Calu3 (cell line): ENCODE measurements at regions not wholly inside any gene's neighbourhood (a gene's known extent, or its start where the extent isn't known, plus 50 kb on each side); places are given as distances from the start of the nearest gene placed in this dataset.
"Not testable (repeated sequence)": the region's sequence is repeated elsewhere in the genome, so short reads cannot be mapped to it uniquely, and the experiment has no call there.

ENCODE experiments used
- BruUV-seq: library from RNA; stranded (reverse); fragments of 400-500 nt; replicated peaks from 2 replicates; lab custom pipeline; 2021; lab: Mats Ljungman, UMichigan
- CTCF ChIA-PET: fragments of 300-600 bp; sonication (Branson Sonifier 250); formaldehyde crosslinking; loops from one replicate; lab custom pipeline; 2022; ENCODE audit warnings: antibody characterized with exemption; lab: Charles Lee
- DNase-seq: peaks from one replicate; pipeline ENCODE4 v3.0.0; 2022
- H3K27ac Mint-ChIP-seq: one replicate; pipeline ENCODE4 v1.8.0; 2022; ENCODE audit warnings: mixed read lengths; ENCODE audit not compliant: unreplicated experiment
- H3K27me3 Mint-ChIP-seq: one replicate; pipeline ENCODE4 v1.8.0; 2022; ENCODE audit warnings: mixed read lengths; ENCODE audit not compliant: unreplicated experiment
- H3K36me3 Mint-ChIP-seq: one replicate; pipeline ENCODE4 v1.8.0; 2022; ENCODE audit warnings: mild to moderate bottlenecking, moderate library complexity, mixed read lengths; ENCODE audit not compliant: insufficient read depth, unreplicated experiment
- H3K4me1 Mint-ChIP-seq: one replicate; pipeline ENCODE4 v1.8.0; 2022; ENCODE audit warnings: mild to moderate bottlenecking, low read depth, mixed read lengths; ENCODE audit not compliant: unreplicated experiment
- H3K4me3 Mint-ChIP-seq: one replicate; pipeline ENCODE4 v1.8.0; 2022; ENCODE audit warnings: mild to moderate bottlenecking, low read depth, moderate library complexity, mixed read lengths; ENCODE audit not compliant: unreplicated experiment
- H3K9me3 Mint-ChIP-seq: one replicate; pipeline ENCODE4 v1.8.0; 2022; ENCODE audit warnings: low read depth, mixed read lengths; ENCODE audit not compliant: unreplicated experiment
- intact Hi-C: fragments of 100-400 bp; cut with micrococcal nuclease; formaldehyde crosslinking; loops from one replicate; pipeline ENCODE4 v1.10.0; 2022; ENCODE audit not compliant: unreplicated experiment
- TF ChIP-seq, protein P1 (sequence below): fragments of 200-600 bp; IDR thresholded peaks from one replicate; pipeline ENCODE4 v1.8.0; 2022; ENCODE audit warnings: antibody characterized with exemption; ENCODE audit not compliant: unreplicated experiment

DNA sequence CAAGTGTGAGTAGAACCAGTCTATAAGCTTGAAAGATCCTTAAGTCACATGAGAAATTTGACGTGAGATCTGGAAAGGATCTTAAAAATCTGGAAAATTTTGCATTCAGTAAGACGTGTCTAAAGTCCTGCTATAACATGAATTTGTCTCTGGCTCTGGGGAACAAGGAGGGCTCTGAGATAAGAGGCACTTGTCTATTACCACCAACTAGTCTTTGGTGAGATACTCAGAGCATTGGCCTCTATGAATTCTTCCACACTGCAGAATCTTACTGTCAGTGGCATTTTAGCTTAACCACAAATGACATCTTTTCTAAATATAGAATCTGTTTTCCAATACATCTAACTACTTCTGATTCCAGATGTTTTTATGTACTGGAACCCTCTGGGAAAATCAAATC lies 1504.5 kb downstream of the DPP10 start:
- Mint-ChIP-seq H3K27ac (no peak overlapping the region), H3K27me3 (no peaks in the 10 kb centered on the region), H3K9me3 (peaks cover 15% of the 10 kb centered on the region), H3K36me3 (no peaks in the 10 kb centered on the region), H3K4me1 (no peaks in the 10 kb centered on the region), H3K4me3 (no peak overlapping the region)
- no TSS peak for BruUV-seq
- no peak for DNase-seq
- CTCF ChIA-PET: no interaction called here
- intact Hi-C loops: no loop called here
- TF ChIP-seq, protein P1, sequence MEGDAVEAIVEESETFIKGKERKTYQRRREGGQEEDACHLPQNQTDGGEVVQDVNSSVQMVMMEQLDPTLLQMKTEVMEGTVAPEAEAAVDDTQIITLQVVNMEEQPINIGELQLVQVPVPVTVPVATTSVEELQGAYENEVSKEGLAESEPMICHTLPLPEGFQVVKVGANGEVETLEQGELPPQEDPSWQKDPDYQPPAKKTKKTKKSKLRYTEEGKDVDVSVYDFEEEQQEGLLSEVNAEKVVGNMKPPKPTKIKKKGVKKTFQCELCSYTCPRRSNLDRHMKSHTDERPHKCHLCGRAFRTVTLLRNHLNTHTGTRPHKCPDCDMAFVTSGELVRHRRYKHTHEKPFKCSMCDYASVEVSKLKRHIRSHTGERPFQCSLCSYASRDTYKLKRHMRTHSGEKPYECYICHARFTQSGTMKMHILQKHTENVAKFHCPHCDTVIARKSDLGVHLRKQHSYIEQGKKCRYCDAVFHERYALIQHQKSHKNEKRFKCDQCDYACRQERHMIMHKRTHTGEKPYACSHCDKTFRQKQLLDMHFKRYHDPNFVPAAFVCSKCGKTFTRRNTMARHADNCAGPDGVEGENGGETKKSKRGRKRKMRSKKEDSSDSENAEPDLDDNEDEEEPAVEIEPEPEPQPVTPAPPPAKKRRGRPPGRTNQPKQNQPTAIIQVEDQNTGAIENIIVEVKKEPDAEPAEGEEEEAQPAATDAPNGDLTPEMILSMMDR: no peak

DNA sequence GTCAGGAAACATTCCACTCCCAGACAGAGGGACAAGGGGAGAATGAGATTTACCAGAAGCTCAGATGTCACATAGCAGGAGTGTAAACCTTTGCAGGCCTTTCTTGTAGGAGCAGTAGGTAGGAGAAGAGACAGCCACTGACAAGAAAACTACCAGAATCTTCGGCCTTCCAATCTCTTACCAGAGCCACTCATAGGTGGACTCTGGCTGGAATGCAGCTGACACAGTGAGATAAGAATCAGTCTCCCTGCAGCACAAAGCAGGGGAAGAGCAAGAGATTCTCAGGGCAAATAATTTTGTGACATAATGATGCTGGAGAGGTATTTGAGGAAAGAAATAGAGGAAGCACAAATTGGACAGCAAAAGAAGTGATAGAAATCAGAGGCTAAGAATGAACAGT lies 1534.5 kb downstream of the DPP10 start:
- TF ChIP-seq, protein P1: no peak
- Mint-ChIP-seq H3K9me3 (peaks cover 20% of the 10 kb centered on the region), H3K4me1 (no peaks in the 10 kb centered on the region), H3K27ac (no peak overlapping the region), H3K4me3 (no peak overlapping the region), H3K36me3 (no peaks in the 10 kb centered on the region), H3K27me3 (no peaks in the 10 kb centered on the region)
- BruUV-seq: no TSS peak
- CTCF ChIA-PET: no interaction called here
- intact Hi-C loops: no loop called here
- DNase-seq: no peak

DNA sequence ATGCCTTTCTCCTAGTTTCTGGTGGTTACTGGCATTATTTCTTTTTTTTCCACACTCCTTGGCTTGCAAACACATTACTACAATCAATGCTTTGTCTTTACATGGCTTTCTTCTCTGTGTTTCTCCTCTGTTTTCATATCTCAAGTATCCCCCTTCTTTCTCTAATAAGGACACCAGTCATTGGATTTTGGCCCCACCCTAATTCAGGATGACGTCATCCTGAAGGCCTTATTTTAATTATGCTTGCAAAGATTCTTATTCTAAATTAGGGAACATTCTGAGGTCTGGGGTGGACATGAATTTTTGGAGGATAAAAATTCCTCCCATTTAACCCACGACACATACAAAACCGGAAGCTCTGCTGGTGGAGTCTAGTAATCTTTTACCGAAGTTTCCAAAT lies 1556.6 kb downstream of the DPP10 start:
- DNase-seq: no peak
- H3K4me1 Mint-ChIP-seq: no peaks in the 10 kb centered on the region
- peaks cover 13% of the 10 kb centered on the region for H3K9me3 Mint-ChIP-seq
- TF ChIP-seq, protein P1: no peak
- no peak overlapping the region for H3K4me3 Mint-ChIP-seq
- CTCF ChIA-PET: no interaction called here
- H3K27ac Mint-ChIP-seq: no peak overlapping the region
- no peaks in the 10 kb centered on the region for H3K36me3 Mint-ChIP-seq
- BruUV-seq: no TSS peak
- intact Hi-C loops: no loop called here
- no peaks in the 10 kb centered on the region for H3K27me3 Mint-ChIP-seq

DNA sequence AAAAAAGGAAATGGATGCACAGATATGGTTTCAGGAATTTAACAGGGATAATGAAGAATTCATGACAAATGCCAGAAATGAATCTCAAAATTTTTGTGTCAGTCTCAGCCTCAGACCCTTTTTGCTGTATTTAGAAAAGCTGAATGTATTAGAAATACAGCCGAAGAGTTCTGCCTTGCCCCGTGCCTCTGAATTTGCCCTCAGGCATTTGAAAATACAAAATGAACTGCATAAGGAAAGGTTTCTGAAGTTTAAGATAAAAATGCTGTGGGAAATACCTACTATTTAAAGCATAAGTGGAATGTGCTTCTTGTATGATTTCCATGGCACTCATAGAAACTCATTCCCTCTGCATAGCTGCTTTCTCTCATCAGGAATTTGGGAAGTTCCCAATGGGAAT lies 1580.6 kb downstream of the DPP10 start:
- Mint-ChIP-seq H3K36me3 (no peaks in the 10 kb centered on the region), H3K27me3 (no peaks in the 10 kb centered on the region), H3K4me3 (no peak overlapping the region), H3K9me3 (peaks cover 5% of the 10 kb centered on the region), H3K27ac (no peak overlapping the region), H3K4me1 (no peaks in the 10 kb centered on the region)
- no TSS peak for BruUV-seq
- intact Hi-C loops: no loop called here
- TF ChIP-seq, protein P1: no peak
- CTCF ChIA-PET: no interaction called here
- DNase-seq: no peak

DNA sequence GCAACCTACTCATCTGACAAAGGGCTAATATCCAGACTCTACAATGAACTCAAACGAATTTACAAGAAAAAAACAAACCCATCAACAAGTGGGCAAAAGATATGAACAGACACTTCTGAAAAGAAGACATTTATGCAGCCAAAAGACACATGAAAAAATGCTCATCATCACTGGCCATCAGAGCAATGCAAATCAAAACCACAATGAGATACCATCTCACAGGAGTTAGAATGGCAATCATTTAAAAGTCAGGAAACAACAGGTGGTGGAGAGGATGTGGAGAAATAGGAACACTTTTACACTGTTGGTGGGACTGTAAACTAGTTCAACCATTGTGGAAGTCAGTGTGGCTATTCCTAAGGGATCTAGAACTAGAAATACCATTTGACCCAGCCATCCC lies 1596.3 kb downstream of the DPP10 start:
- intact Hi-C loops, H3K36me3 Mint-ChIP-seq, H3K27me3 Mint-ChIP-seq, CTCF ChIA-PET, H3K4me1 Mint-ChIP-seq, H3K4me3 Mint-ChIP-seq, BruUV-seq, DNase-seq, H3K27ac Mint-ChIP-seq, H3K9me3 Mint-ChIP-seq: not testable (repeated sequence)
